Neural cell (in vitro differentiated cells): ENCODE measurements at regions not wholly inside any gene's neighbourhood (a gene's known extent, or its start where the extent isn't known, plus 50 kb on each side); places are given as distances from the start of the nearest gene placed in this dataset.

ENCODE experiments used
- H2AFZ ChIP-seq: fragments of 200-600, 300-800 bp; sonication (generic), shearing (Covaris generic); 2 replicates; pipeline ENCODE4 v1.6.0; 2014; ENCODE audit warnings: low read depth, mild to moderate bottlenecking, antibody characterized with exemption, low read length, moderate library complexity
- H3F3A ChIP-seq: fragments of 200-600 bp; shearing (Covaris generic); 2 replicates; pipeline ENCODE4 v1.6.1; 2016; ENCODE audit warnings: mild to moderate bottlenecking, moderate library complexity, mixed read lengths, antibody characterized with exemption, low read length; ENCODE audit not compliant: insufficient read depth, poor library complexity, severe bottlenecking
- H3K27ac ChIP-seq: fragments of 200-600, 300-800 bp; sonication (generic), shearing (Covaris generic); 2 replicates; pipeline ENCODE4 v1.5.1; 2014; ENCODE audit warnings: mild to moderate bottlenecking, low read length, moderate library complexity
- H3K27me3 ChIP-seq: fragments of 300-800, 200-600 bp; sonication (generic), shearing (Covaris generic); 2 replicates; pipeline ENCODE4 v1.6.0; 2014; ENCODE audit warnings: mild to moderate bottlenecking, low read depth, low read length, moderate library complexity; ENCODE audit not compliant: insufficient read depth
- H3K36me3 ChIP-seq: fragments of 300-800, 200-600 bp; sonication (generic), shearing (Covaris generic); 2 replicates; pipeline ENCODE4 v1.5.1; 2014; ENCODE audit warnings: mild to moderate bottlenecking, antibody characterized with exemption, low read length, moderate library complexity; ENCODE audit not compliant: insufficient read depth
- H3K4me2 ChIP-seq: fragments of 300-800, 200-600 bp; sonication (generic), shearing (Covaris generic); 2 replicates; pipeline ENCODE4 v1.6.0; 2014; ENCODE audit warnings: mild to moderate bottlenecking, low read length
- H3K4me3 ChIP-seq: fragments of 300-800, 200-600 bp; sonication (generic), shearing (Covaris generic); 2 replicates; pipeline ENCODE4 v1.5.1; 2014; ENCODE audit warnings: mild to moderate bottlenecking, low read length, moderate library complexity
- H3K79me2 ChIP-seq: fragments of 200-600 bp; shearing (Covaris generic); replicated peaks from 2 replicates; pipeline ENCODE4 v1.6.0; 2014; ENCODE audit warnings: mild to moderate bottlenecking, low read length, moderate library complexity; ENCODE audit not compliant: insufficient read depth
- H3K9ac ChIP-seq: fragments of 300-800, 200-600 bp; sonication (generic), shearing (Covaris generic); 2 replicates; pipeline ENCODE4 v1.6.1; 2016; ENCODE audit warnings: mild to moderate bottlenecking, low read length, mixed read lengths
- H3K9me2 ChIP-seq: fragments of 200-600 bp; shearing (Covaris generic); 2 replicates; pipeline ENCODE4 v1.6.1; 2016; ENCODE audit warnings: mild to moderate bottlenecking, low read length, mixed read lengths; ENCODE audit not compliant: insufficient read depth
- H3K9me3 ChIP-seq: fragments of 200-600, 300-800 bp; sonication (generic), shearing (Covaris generic); 2 replicates; pipeline ENCODE4 v1.6.1; 2016; ENCODE audit warnings: mild to moderate bottlenecking, mixed run types, low read length, moderate library complexity, mixed read lengths
- H4K20me1 ChIP-seq: fragments of 200-600 bp; shearing (Covaris generic); 2 replicates; pipeline ENCODE4 v1.6.1; 2016; ENCODE audit warnings: mild to moderate bottlenecking, mixed run types; ENCODE audit not compliant: insufficient read depth
- EP300 ChIP-seq: fragments of 450-650 bp; conservative IDR thresholded peaks from 2 replicates; pipeline ENCODE4 v1.6.1; 2014; ENCODE audit warnings: antibody characterized with exemption, mild to moderate bottlenecking, moderate library complexity; ENCODE audit not compliant: poor library complexity, severe bottlenecking
- EZH2 ChIP-seq: fragments of 200-600, 300-800 bp; shearing (Covaris generic), sonication (generic); IDR thresholded peaks from 2 replicates; pipeline ENCODE4 v1.6.1; 2014; ENCODE audit warnings: antibody characterized with exemption, low read length, borderline replicate concordance, mild to moderate bottlenecking; ENCODE audit not compliant: insufficient read depth, poor library complexity, severe bottlenecking
- MXI1 ChIP-seq: fragments of 450-650 bp; conservative IDR thresholded peaks from 2 replicates; pipeline ENCODE4 v1.6.1; 2014; ENCODE audit warnings: antibody characterized with exemption, mild to moderate bottlenecking; ENCODE audit not compliant: poor library complexity, severe bottlenecking
- POLR2AphosphoS5 ChIP-seq: IDR thresholded peaks from 2 replicates; pipeline ENCODE4 v1.6.1; 2012
- RAD21 ChIP-seq: fragments of 450-650 bp; conservative IDR thresholded peaks from 2 replicates; pipeline ENCODE4 v1.6.1; 2014; ENCODE audit warnings: antibody characterized with exemption, mild to moderate bottlenecking, moderate library complexity
- REST ChIP-seq: IDR thresholded peaks from 2 replicates; pipeline ENCODE4 v1.6.1; 2012; ENCODE audit warnings: borderline replicate concordance
- SMC3 ChIP-seq: fragments of 450-650 bp; conservative IDR thresholded peaks from 2 replicates; pipeline ENCODE4 v1.6.1; 2014; ENCODE audit warnings: antibody characterized with exemption, mild to moderate bottlenecking, moderate library complexity; ENCODE audit not compliant: poor library complexity
- TAF1 ChIP-seq: IDR thresholded peaks from 2 replicates; pipeline ENCODE4 v1.6.1; 2012; ENCODE audit warnings: low read depth
- TF ChIP-seq, protein P1 (sequence below): fragments of 450-650 bp; IDR thresholded peaks from 2 replicates; pipeline ENCODE4 v1.5.1; 2014; ENCODE audit warnings: antibody characterized with exemption, mild to moderate bottlenecking, moderate library complexity; ENCODE audit not compliant: poor library complexity, severe bottlenecking

GRCh38 chr9:134245179-134245578 is 80.8 kb upstream of the RNU6ATAC start:
- Histone ChIP-seq H3K4me3 (no peak overlapping the region), H3K9me3 (peaks cover 11% of the 10 kb centered on the region), H3K79me2 (no peaks in the 10 kb centered on the region), H3K27me3 (no peaks in the 10 kb centered on the region), H3K9me2 (no peaks in the 10 kb centered on the region), H3K27ac (no peak overlapping the region), H3K4me2 (no peak overlapping the region), H2AFZ (no peak overlapping the region), H3F3A (no peaks in the 10 kb centered on the region), H3K36me3 (no peaks in the 10 kb centered on the region), H3K9ac (no peak overlapping the region), H4K20me1 (no peaks in the 10 kb centered on the region)
- no peak for TF ChIP-seq RAD21
- TF ChIP-seq EP300 = no peak
- TF ChIP-seq, protein P1, sequence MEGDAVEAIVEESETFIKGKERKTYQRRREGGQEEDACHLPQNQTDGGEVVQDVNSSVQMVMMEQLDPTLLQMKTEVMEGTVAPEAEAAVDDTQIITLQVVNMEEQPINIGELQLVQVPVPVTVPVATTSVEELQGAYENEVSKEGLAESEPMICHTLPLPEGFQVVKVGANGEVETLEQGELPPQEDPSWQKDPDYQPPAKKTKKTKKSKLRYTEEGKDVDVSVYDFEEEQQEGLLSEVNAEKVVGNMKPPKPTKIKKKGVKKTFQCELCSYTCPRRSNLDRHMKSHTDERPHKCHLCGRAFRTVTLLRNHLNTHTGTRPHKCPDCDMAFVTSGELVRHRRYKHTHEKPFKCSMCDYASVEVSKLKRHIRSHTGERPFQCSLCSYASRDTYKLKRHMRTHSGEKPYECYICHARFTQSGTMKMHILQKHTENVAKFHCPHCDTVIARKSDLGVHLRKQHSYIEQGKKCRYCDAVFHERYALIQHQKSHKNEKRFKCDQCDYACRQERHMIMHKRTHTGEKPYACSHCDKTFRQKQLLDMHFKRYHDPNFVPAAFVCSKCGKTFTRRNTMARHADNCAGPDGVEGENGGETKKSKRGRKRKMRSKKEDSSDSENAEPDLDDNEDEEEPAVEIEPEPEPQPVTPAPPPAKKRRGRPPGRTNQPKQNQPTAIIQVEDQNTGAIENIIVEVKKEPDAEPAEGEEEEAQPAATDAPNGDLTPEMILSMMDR = no peak
- TF ChIP-seq EZH2 = no peak
- no peak for TF ChIP-seq REST
- no peak for TF ChIP-seq MXI1
- TF ChIP-seq TAF1 = no peak
- no peak for TF ChIP-seq SMC3
- TF ChIP-seq POLR2AphosphoS5 = no peak

GRCh38 chr9:134247918-134248631 is 78.2 kb upstream of the RXRA start:
- no peak overlapping the region for H3K4me2 ChIP-seq
- peaks cover 11% of the 10 kb centered on the region for H3K9me3 ChIP-seq
- H3F3A ChIP-seq = no peaks in the 10 kb centered on the region
- H3K4me3 ChIP-seq = no peak overlapping the region
- TF ChIP-seq EZH2 (no peak), MXI1 (no peak), RAD21 (no peak), TAF1 (no peak), REST (no peak)
- no peak overlapping the region for H3K27ac ChIP-seq
- H3K9ac ChIP-seq = no peak overlapping the region
- no peaks in the 10 kb centered on the region for H3K27me3 ChIP-seq
- no peaks in the 10 kb centered on the region for H3K79me2 ChIP-seq
- H4K20me1 ChIP-seq = no peaks in the 10 kb centered on the region
- H3K9me2 ChIP-seq = no peaks in the 10 kb centered on the region
- H3K36me3 ChIP-seq = no peaks in the 10 kb centered on the region
- H2AFZ ChIP-seq = no peak overlapping the region
